ENCODE measurements at regions not wholly inside any gene's neighbourhood (a gene's known extent, or its start where the extent isn't known, plus 50 kb on each side); places are given as distances from the start of the nearest gene placed in this dataset.

- TF ChIP-seq HDAC6 (IDR thresholded peaks at IDR 0.05; ENCODE audit: low read depth, low read length) (no peak), HDAC2 (IDR thresholded peaks at IDR 0.05; ENCODE audit: borderline replicate concordance in 1 of 2, low read depth in 2 of 2, low read length in 2 of 2) (no peak), ZNF274 (IDR thresholded peaks at IDR 0.05; ENCODE audit: borderline replicate concordance, extremely low read depth, low read length) (no peak), CTCF (IDR thresholded peaks at IDR 0.05; ENCODE audit: control extremely low read depth in 1 of 3, insufficient read depth in 1 of 3, low read depth in 1 of 3, low read length in 3 of 3) (no peak), SAP30 (IDR thresholded peaks at IDR 0.05; ENCODE audit: insufficient read depth, insufficient replicate concordance, low read length) (no peak), CREB1 (IDR thresholded peaks at IDR 0.05) (no peak), RAD21 (IDR thresholded peaks at IDR 0.05 in 1 of 2, conservative IDR thresholded peaks at IDR 0.05 in 1 of 2; ENCODE audit: low read depth in 2 of 2, low read length in 2 of 2) (no peak)
These were observed 52.1 kb upstream of the FREM1 start for GRCh38 chr9:14962193-14962882.
